GM21528 (cell line): ENCODE measurements at regions not wholly inside any gene's neighbourhood (a gene's known extent, or its start where the extent isn't known, plus 50 kb on each side); places are given as distances from the start of the nearest gene placed in this dataset.

Source experiments
- ATAC-seq: cut with Tn5 transposase; IDR thresholded peaks from one replicate; pipeline ENCODE4 v1.9.1; 2021; ENCODE audit warnings: mild to moderate bottlenecking, moderate library complexity; ENCODE audit not compliant: unreplicated experiment, low FRiP score

DNA sequence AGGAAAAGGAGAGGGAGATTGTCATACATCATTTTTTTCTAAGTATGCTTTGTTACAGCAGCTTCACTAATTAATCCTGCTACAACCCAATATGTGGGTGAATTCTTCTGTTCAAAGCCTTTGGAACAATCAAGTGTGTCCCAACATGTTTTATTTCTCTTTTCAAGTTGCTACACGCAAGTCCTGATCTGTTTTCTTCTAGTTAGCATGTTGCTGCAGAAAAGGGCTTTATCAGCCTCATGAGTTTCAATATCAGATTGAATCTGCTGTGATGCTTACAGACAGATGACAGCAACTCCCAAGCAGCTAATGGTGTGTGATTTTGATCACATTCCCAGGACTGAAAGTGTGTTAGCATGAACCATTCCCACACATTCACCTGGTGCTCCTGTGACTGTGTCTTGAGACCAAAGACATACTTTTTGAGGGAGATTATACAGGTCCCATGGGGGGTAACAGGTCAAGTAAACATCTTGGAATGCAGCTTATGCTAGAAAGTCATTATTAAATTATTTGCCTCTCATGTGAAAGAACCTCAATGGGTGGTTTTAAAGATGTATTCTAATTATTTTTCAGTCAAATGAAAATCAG is 96.9 kb upstream of the KCNJ16 start:
- ATAC-seq: no peak

DNA sequence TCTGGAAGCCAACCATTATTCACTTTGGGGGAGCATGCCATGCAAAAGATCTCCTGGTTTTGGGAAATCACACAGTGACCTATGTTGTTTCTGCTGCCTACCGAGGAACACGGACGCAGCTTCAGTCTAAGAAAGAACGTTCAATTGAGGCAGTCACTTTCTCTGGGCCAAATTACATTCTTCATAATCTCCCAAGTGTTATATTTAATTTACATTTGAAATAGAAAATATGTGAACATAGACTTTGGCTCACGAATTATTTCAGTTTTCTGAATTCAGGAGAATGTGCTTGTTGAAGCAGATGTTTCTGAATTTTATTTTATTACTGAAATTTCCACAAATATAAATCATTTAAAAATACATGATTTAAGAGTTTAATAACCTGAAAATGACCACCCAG is 93.6 kb upstream of the KCNJ16 start:
- ATAC-seq: no peak

DNA sequence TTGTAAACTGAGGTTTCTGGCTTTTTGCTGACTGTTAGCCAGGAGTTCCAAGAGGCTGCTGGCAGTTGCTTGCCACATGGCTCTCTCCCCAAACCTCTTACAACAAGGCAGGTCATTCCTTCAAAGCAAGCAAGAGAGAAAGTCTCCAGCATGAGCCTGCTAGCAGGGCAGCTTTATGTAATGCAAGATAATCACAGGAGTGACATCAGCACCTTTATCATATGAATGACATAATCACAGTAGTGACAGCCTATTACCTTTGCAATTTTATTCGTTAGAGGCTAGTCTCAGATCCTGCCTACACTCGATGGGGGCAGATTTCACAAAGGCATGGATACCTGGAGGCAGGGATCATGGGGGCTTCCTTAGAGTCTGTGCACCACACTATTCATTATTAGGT is 79.5 kb upstream of the KCNJ16 start:
- ATAC-seq: no peak

DNA sequence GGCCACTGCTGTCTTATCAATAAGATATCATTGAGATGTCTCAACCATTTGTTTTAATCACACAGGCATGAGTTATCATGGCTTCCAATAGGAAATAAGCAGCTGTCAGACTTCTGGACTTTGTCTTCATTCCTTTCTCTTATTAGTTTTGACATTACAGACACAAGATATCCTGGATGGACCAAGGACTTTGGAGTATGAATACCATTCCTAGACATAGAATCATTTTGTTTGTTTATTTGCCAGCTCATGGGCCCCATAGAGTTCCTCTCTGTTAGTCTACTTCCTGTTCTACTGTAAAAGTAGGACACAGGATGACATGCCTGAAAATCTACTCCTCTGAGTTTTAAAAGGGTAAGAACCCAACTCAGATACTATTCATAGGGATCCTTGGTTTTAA is 77.7 kb upstream of the KCNJ16 start:
- no peak for ATAC-seq

DNA sequence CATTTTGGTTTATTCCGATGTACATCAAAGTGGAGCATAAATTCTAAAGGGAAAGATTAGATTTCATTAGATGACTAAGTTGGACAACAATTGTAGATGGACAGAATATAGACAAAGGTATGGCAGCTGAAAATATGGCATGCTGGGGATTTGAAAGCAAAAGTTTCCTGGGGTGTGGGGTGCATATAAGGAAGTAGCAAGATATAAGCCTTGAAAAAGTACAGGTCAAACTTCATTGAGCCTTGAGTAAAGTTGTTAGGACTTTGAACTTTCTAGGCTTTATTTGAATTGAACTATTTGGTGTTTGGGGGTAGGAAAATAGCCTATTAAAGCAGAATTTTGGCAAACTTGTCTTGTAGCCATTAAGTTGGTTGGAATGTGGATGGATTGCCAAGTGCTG is 75.8 kb upstream of the KCNJ16 start:
- ATAC-seq: no peak

DNA sequence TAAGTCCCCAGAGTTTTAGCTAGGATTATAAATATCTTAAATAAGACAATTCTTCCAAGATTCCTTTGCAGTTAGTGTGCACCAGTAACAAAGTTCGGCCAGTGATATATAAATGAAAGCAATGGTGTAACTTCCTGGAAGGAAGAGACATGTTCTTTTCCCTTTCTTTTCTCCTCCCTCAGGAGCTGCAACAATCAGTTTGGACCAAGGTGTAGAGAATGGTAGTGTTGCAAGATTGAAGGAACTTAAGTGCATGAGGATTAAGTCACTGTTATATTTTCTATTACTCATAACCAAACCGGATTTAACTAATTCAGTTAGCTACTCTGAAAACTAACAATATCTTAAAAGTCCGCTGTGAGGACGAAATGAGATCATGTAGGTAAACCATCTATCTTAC is 68.9 kb upstream of the KCNJ16 start:
- ATAC-seq: no peak

DNA sequence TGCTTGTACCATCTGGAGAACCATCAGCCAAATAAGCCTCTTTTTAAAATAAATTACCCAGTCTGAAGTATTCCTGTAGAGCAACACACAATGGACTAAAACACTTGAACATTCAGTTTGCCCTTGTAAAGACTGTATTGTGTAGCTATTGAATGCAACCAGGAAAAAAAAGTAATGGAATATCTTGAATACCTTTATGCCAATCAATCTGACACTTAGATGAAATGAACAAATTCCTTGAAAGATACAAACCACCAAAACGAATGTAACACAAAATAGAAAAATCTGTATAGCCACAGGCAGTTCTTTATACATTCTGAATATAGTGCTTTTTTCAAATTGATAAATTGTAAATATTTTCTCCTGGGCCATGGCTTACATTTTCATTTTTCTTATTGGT is 63.3 kb upstream of the KCNJ16 start:
- ATAC-seq: no peak

DNA sequence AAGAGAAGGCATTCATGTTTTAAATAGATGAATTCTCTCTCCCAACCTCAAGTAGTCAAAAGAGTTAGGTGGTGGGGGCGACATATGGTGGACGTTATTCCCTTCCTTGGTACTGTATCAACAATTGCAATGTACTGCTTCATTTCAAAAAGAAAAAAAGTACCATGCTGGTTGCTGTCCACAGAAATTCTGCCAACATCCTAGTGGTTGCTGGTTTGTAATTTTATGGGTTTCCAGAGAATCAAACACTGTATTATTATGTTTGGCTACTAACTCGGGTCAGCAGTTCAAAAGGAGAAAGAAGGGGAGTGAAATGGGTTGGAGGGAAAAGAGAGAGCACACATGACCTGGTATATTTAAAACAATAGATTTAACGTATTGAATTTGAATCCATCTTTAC is 61.1 kb upstream of the KCNJ16 start:
- no peak for ATAC-seq

DNA sequence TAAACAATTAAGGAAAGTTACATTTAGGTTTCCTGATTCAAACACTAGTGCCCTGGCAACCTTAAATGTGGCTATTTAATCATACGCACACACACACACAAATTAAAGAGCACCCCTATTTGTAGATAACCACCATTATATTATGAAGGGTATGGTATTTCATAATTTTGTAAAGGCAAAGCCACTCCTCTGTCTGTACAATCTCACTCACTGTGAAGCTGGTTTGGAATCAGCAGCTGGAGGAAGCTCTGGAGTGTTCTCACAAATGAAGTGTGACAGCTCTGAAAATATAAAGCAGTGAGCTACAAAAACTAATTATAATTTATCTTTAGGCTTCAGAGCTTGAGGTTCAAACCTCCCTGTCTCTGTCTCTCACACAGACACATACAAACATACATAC is 57.9 kb upstream of the KCNJ16 start:
- ATAC-seq: no peak

DNA sequence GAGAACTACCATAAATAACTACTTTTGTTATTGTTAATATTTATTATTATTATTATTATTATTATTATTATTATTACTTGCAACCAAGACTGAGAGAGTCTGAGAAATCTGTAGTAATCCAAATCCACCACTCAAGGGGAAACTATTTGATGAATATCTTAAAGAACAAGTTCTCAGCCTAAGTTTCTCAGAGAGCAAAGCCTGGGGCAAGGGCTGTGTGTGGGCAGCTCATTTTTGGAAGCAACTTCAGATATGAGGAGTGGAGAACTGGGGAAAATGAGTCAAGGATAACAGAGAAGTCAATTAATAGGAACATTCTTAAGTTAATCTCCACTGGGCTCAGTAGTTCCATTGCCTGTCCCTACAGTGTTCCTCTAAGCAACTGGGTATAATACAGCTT is 57.1 kb upstream of the KCNJ16 start:
- ATAC-seq: no peak

DNA sequence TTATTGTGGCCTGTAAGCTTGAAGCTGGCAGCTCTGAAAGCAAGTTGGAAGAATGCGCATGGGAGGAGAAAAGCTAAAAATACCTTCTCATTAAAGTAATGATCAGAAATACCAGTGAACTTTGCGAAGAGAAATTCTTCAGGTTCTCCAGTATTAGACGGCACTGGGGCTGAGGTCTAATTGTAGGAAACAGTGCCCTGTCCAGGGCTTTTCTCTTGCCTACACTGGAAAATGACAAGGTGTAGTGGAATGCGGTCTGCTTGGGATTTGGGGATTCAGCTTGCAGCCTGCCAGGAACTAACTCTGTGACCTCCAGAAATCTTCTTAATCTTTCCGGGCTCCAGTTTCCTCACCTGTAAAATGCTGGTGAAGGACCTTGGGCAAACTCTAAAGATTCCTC is 53.3 kb upstream of the KCNJ16 start:
- no peak for ATAC-seq

DNA sequence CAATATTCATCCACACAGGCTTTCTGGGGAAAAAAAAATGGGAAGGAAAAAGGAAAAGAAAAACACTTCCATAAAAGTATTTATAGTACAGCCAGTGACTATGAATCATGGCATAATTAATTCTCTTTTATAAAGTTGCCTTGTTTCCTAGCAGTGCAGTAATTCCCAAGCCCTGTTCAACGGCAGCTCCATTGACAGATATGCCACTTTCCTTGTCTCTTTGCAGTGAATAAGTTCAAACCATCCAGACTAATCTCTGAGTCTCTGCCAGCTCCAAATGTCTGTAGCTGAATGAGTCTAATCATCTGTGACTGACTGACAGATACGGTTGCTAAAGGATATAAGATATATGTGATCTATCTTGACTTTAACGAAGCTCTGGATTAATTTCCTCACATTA is 52.9 kb upstream of the KCNJ16 start:
- ATAC-seq: no peak

DNA sequence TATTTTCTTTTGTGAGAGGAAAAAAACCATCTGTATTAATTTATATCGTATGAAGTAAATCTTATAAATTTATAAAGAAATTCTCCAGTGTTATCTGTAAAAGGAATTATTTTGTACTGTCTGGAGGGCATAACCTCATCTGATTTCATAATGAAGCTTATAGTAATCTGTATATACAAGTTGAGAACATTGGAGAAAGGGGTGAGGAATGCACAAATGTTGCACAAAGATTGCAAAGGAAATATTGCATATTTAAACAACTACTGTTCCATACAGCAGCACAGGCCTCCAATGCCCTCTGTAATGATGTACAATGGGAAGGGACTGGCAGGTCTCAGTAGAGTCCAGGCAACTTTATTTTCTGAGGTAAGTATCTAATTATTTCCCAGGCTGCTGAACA is 50.8 kb upstream of the KCNJ16 start:
- ATAC-seq: no peak
